Forelimb muscle (tissue), 1 donor: ENCODE measurements at regions not wholly inside any gene's neighbourhood (a gene's known extent, or its start where the extent isn't known, plus 50 kb on each side); places are given as distances from the start of the nearest gene placed in this dataset.

Experiments
- DNase-seq: peaks from one replicate; pipeline ENCODE4 v3.0.0-alpha.2; 2013; ENCODE audit warnings: low read depth

GRCh38 chr11:76721755-76722677 is 51.5 kb upstream of the LRRC32 start:
- DNase-seq: peak; percentile 55

GRCh38 chr11:76723142-76723541 is 52.6 kb upstream of the LRRC32 start:
- no peak for DNase-seq

- no peak for DNase-seq
These were observed 53.0 kb upstream of the LRRC32 start for GRCh38 chr11:76723548-76723947.

- DNase-seq: no peak
These were observed 53.7 kb upstream of the LRRC32 start for GRCh38 chr11:76724171-76724768.

GRCh38 chr11:76728227-76728626 is 54.9 kb upstream of the TSKU start:
- no peak for DNase-seq

- DNase-seq: no peak
These were observed 54.4 kb upstream of the TSKU start for GRCh38 chr11:76728778-76729177.

- no peak for DNase-seq
These were observed 53.9 kb upstream of the TSKU start for GRCh38 chr11:76729214-76729613.

GRCh38 chr11:76730887-76731565 is 52.1 kb upstream of the TSKU start:
- no peak for DNase-seq

- DNase-seq: no peak
These were observed 50.5 kb upstream of the TSKU start for GRCh38 chr11:76732643-76733042.
